ENCODE measurements at regions not wholly inside any gene's neighbourhood (a gene's known extent, or its start where the extent isn't known, plus 50 kb on each side); places are given as distances from the start of the nearest gene placed in this dataset.
"Not testable (repeated sequence)": the region's sequence is repeated elsewhere in the genome, so short reads cannot be mapped to it uniquely, and the experiment has no call there.

DNA sequence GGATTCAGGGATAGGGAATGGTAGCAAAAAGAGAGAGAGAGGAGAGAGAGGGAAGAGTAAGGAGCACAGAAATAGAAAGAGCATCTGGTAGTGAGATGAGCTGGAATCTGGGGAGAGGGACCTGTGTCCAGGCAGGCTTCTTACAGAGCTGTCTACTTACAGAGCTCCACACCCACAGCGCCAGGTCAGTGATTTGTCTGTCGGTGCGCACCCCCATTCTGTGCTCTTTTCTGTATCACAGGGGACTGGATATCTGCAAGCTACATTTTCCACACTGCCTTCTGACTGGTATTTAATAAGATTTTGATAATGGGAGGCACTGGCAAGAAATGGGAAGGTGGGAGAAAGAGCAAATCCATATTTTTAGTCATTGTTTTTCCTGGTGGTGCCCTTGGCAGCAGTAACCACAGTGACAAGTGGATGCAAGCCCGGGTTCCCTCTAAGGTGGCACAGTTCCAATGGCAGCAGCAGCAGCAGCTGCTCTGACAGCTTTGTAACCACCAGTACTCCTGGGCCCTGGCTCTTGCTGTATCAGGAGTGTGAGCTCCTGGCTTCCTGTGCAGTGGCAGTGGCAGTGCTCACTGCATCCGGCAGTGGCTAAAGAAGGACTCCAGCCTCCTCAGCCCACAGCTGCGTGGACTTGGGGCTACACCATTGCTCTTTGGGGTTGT, 300.5 kb downstream of the TRIML1 start:
- TF ChIP-seq, protein P1, sequence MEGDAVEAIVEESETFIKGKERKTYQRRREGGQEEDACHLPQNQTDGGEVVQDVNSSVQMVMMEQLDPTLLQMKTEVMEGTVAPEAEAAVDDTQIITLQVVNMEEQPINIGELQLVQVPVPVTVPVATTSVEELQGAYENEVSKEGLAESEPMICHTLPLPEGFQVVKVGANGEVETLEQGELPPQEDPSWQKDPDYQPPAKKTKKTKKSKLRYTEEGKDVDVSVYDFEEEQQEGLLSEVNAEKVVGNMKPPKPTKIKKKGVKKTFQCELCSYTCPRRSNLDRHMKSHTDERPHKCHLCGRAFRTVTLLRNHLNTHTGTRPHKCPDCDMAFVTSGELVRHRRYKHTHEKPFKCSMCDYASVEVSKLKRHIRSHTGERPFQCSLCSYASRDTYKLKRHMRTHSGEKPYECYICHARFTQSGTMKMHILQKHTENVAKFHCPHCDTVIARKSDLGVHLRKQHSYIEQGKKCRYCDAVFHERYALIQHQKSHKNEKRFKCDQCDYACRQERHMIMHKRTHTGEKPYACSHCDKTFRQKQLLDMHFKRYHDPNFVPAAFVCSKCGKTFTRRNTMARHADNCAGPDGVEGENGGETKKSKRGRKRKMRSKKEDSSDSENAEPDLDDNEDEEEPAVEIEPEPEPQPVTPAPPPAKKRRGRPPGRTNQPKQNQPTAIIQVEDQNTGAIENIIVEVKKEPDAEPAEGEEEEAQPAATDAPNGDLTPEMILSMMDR (IDR thresholded peaks at IDR 0.05) = no peak
- no peak for TF ChIP-seq POLR2A (IDR thresholded peaks at IDR 0.05)
- intact Hi-C loops (cut with DNase I; ENCODE audit: low total_unique reads) = no loop called here
- no peak overlapping the region for H3K4me3 ChIP-seq (ENCODE audit: low read depth, poor library complexity, severe bottlenecking)
- no peak for DNase-seq (ENCODE audit: low spot score in 2 of 2)
- 42 to 54% methylated on average over 6 of the region's 6 CpGs for WGBS, 2 donors

DNA sequence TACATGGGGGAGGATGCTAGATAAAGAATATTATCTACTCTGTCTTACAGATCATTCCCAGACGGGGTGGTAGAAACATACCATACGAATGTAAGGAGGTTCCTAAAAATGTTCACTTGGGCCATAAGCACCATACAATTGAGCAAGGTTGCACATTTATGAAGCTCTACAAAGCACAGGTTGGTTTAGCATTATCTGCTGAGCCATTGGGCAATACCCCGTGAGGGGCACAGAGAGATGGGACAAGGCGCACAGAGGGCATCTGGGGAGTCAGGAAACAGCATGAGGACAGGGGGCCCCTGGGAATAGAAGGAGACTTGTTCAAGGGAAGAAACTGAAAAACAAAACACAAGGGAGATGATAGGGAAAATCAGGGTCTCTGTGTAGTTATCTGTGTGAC, 305.3 kb downstream of the TRIML1 start:
- TF ChIP-seq, protein P1 (IDR thresholded peaks at IDR 0.05) = no peak
- no peak for TF ChIP-seq POLR2A (IDR thresholded peaks at IDR 0.05)
- H3K4me3 ChIP-seq (ENCODE audit: low read depth, poor library complexity, severe bottlenecking) = no peak overlapping the region
- intact Hi-C loops (cut with DNase I; ENCODE audit: low total_unique reads) = no loop called here
- DNase-seq (ENCODE audit: low spot score in 2 of 2) = no peak
- WGBS, 2 donors = 91 to 93% methylated on average over 4 of the region's 4 CpGs

DNA sequence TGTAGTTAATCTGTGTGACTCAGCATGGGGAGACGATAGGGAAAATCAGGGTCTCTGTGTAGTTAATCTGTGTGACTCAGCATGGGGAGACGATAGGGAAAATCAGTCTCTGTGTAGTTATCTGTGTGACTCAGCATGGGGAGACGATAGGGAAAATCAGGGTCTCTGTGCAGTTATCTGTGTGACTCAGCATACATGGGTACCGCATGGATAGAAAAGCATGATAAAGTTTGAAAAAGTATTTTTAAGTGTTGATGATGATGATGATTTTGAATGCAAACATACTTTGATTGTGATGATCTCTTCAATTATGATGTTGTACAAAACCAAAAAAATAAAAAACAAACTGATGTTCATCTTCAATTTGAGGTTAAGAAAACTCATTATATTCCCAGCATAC, 309.8 kb downstream of the TRIML1 start:
- DNase-seq (ENCODE audit: low spot score in 2 of 2) = not testable (repeated sequence)
- 79 to 86% methylated on average over 3 of the region's 4 CpGs for WGBS, 2 donors

GRCh38 chr4:188450571-188450970, 311.3 kb downstream of the TRIML1 start:
- DNase-seq (ENCODE audit: low spot score in 2 of 2) = no peak
- intact Hi-C loops (cut with DNase I; ENCODE audit: low total_unique reads) = no loop called here
- WGBS, 2 donors = 35 to 54% methylated on average over 3 of the region's 3 CpGs
- no peak overlapping the region for H3K4me3 ChIP-seq (ENCODE audit: low read depth, poor library complexity, severe bottlenecking)
- TF ChIP-seq POLR2A (IDR thresholded peaks at IDR 0.05) = no peak
- TF ChIP-seq, protein P1 (IDR thresholded peaks at IDR 0.05) = no peak

More for the DNA sequence above, 309.8 kb downstream of the TRIML1 start:
- intact Hi-C loops (cut with DNase I; ENCODE audit: low total_unique reads); H3K4me3 ChIP-seq (ENCODE audit: low read depth, poor library complexity, severe bottlenecking): not testable (repeated sequence)

DNA sequence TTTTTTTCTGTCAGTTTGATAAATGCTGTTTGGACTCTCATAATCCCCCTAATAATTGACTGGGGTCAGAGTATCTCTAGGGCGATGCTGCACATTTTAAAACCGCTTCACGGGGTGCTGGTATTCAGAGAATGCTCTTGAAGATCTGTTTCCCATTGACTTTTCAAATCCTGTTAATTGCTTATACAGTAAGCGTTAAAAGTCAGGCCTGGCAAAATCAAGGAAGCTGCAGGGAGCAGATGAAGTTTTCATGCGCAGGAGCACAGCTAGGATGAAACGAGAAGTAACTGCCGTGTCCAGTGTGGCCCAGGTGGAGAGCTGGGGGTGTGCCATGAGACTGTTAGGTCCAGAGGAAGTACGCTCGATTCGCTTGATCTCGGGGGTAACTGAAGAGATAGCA, 312.9 kb downstream of the TRIML1 start:
- intact Hi-C loops (cut with DNase I; ENCODE audit: low total_unique reads) = no loop called here
- no peak overlapping the region for H3K4me3 ChIP-seq (ENCODE audit: low read depth, poor library complexity, severe bottlenecking)
- TF ChIP-seq, protein P1 (IDR thresholded peaks at IDR 0.05) = no peak
- no peak for TF ChIP-seq POLR2A (IDR thresholded peaks at IDR 0.05)
- no peak for DNase-seq (ENCODE audit: low spot score in 2 of 2)
- 57 to 66% methylated on average over 11 of the region's 11 CpGs for WGBS, 2 donors

- TF ChIP-seq, protein P1 (IDR thresholded peaks at IDR 0.05) = no peak
- no peak for TF ChIP-seq POLR2A (IDR thresholded peaks at IDR 0.05)
- WGBS, 2 donors = 73 to 76% methylated on average over 5 of the region's 5 CpGs
- no peak overlapping the region for H3K4me3 ChIP-seq (ENCODE audit: low read depth, poor library complexity, severe bottlenecking)
- intact Hi-C loops (cut with DNase I; ENCODE audit: low total_unique reads) = no loop called here
- DNase-seq (ENCODE audit: low spot score in 2 of 2) = no peak
Observed at GRCh38 chr4:188454575-188454974, 315.3 kb downstream of the TRIML1 start.

Data from lower leg skin (tissue), 4 donors.